ENCODE measurements at regions not wholly inside any gene's neighbourhood (a gene's known extent, or its start where the extent isn't known, plus 50 kb on each side); places are given as distances from the start of the nearest gene placed in this dataset.
A peak's percentile ranks its signal among the peaks of the same experiment; 100 is the strongest.

GRCh38 chr9:129405827-129406213 is 215.1 kb downstream of the C9orf50 start:
- H3K36me3 Mint-ChIP-seq: peaks cover 2% of the 10 kb centered on the region
- peaks cover 6% of the 10 kb centered on the region for H3K4me1 Mint-ChIP-seq
- H3K4me3 Mint-ChIP-seq: no peak overlapping the region
- peaks cover 7% of the 10 kb centered on the region for H3K9me3 Mint-ChIP-seq
- no peak overlapping the region for H3K27ac Mint-ChIP-seq
- H3K27me3 Mint-ChIP-seq: no peaks in the 10 kb centered on the region

GRCh38 chr9:129405089-129405826 is 215.6 kb downstream of the C9orf50 start:
- no peak overlapping the region for H3K4me3 Mint-ChIP-seq
- H3K27ac Mint-ChIP-seq: no peak overlapping the region
- H3K9me3 Mint-ChIP-seq: peaks cover 1% of the 10 kb centered on the region
- no peaks in the 10 kb centered on the region for H3K36me3 Mint-ChIP-seq
- no peaks in the 10 kb centered on the region for H3K27me3 Mint-ChIP-seq
- peaks cover under 1% of the 10 kb centered on the region for H3K4me1 Mint-ChIP-seq

- Mint-ChIP-seq H3K4me3 (no peak overlapping the region), H3K36me3 (no peaks in the 10 kb centered on the region), H3K27me3 (no peaks in the 10 kb centered on the region), H3K9me3 (no peaks in the 10 kb centered on the region), H3K4me1 (no peaks in the 10 kb centered on the region), H3K27ac (no peak overlapping the region)
These were observed 216.3 kb downstream of the C9orf50 start for GRCh38 chr9:129404621-129405020.

- Mint-ChIP-seq H3K27me3 (no peaks in the 10 kb centered on the region), H3K36me3 (no peaks in the 10 kb centered on the region), H3K9me3 (no peaks in the 10 kb centered on the region), H3K4me1 (no peaks in the 10 kb centered on the region), H3K4me3 (no peak overlapping the region), H3K27ac (peak overlapping the region; percentile 27)
These were observed 216.9 kb downstream of the C9orf50 start for GRCh38 chr9:129403779-129404620.

- Mint-ChIP-seq H3K36me3 (no peaks in the 10 kb centered on the region), H3K27ac (no peak overlapping the region), H3K27me3 (no peaks in the 10 kb centered on the region), H3K4me1 (no peaks in the 10 kb centered on the region), H3K9me3 (no peaks in the 10 kb centered on the region), H3K4me3 (no peak overlapping the region)
These were observed 217.7 kb downstream of the C9orf50 start for GRCh38 chr9:129402931-129403778.

GRCh38 chr9:129402371-129402739 is 218.5 kb downstream of the C9orf50 start:
- Mint-ChIP-seq H3K36me3 (no peaks in the 10 kb centered on the region), H3K4me3 (no peak overlapping the region), H3K9me3 (no peaks in the 10 kb centered on the region), H3K4me1 (no peaks in the 10 kb centered on the region), H3K27me3 (no peaks in the 10 kb centered on the region), H3K27ac (no peak overlapping the region)

- Mint-ChIP-seq H3K9me3 (no peaks in the 10 kb centered on the region), H3K27ac (no peak overlapping the region), H3K4me3 (no peak overlapping the region), H3K4me1 (no peaks in the 10 kb centered on the region), H3K27me3 (no peaks in the 10 kb centered on the region), H3K36me3 (no peaks in the 10 kb centered on the region)
These were observed 219.1 kb downstream of the C9orf50 start for GRCh38 chr9:129401623-129402370.

GRCh38 chr9:129400971-129401622 is 219.8 kb downstream of the C9orf50 start:
- no peaks in the 10 kb centered on the region for H3K27me3 Mint-ChIP-seq
- no peak overlapping the region for H3K27ac Mint-ChIP-seq
- no peaks in the 10 kb centered on the region for H3K9me3 Mint-ChIP-seq
- no peaks in the 10 kb centered on the region for H3K36me3 Mint-ChIP-seq
- H3K4me3 Mint-ChIP-seq: no peak overlapping the region
- H3K4me1 Mint-ChIP-seq: no peaks in the 10 kb centered on the region

GRCh38 chr9:129400001-129400970 is 220.6 kb downstream of the C9orf50 start:
- Mint-ChIP-seq H3K27ac (no peak overlapping the region), H3K4me1 (no peaks in the 10 kb centered on the region), H3K36me3 (no peaks in the 10 kb centered on the region), H3K4me3 (no peak overlapping the region), H3K9me3 (no peaks in the 10 kb centered on the region), H3K27me3 (no peaks in the 10 kb centered on the region)

- Mint-ChIP-seq H3K27ac (no peak overlapping the region), H3K36me3 (no peaks in the 10 kb centered on the region)
These were observed 221.3 kb downstream of the C9orf50 start for GRCh38 chr9:129399634-129399990.

GRCh38 chr9:129398961-129399633 is 221.0 kb upstream of the IER5L start:
- H3K4me3 Mint-ChIP-seq: no peak overlapping the region
- no peaks in the 10 kb centered on the region for H3K27me3 Mint-ChIP-seq
- no peaks in the 10 kb centered on the region for H3K36me3 Mint-ChIP-seq
- H3K4me1 Mint-ChIP-seq: no peaks in the 10 kb centered on the region
- H3K9me3 Mint-ChIP-seq: no peaks in the 10 kb centered on the region
- H3K27ac Mint-ChIP-seq: peak overlapping the region; percentile 52

More at GRCh38 chr9:129399634-129399990, 221.3 kb downstream of the C9orf50 start:
- Mint-ChIP-seq H3K27me3 (no peaks in the 10 kb centered on the region), H3K9me3 (no peaks in the 10 kb centered on the region), H3K4me3 (no peak overlapping the region), H3K4me1 (no peaks in the 10 kb centered on the region)

GRCh38 chr9:129398101-129398960 is 220.3 kb upstream of the IER5L start:
- no peaks in the 10 kb centered on the region for H3K4me1 Mint-ChIP-seq
- H3K9me3 Mint-ChIP-seq: no peaks in the 10 kb centered on the region
- H3K36me3 Mint-ChIP-seq: no peaks in the 10 kb centered on the region
- no peaks in the 10 kb centered on the region for H3K27me3 Mint-ChIP-seq
- no peak overlapping the region for H3K27ac Mint-ChIP-seq
- H3K4me3 Mint-ChIP-seq: no peak overlapping the region

GRCh38 chr9:129397335-129397734 is 219.3 kb upstream of the IER5L start:
- Mint-ChIP-seq H3K27me3 (no peaks in the 10 kb centered on the region), H3K4me1 (no peaks in the 10 kb centered on the region), H3K27ac (no peak overlapping the region), H3K9me3 (no peaks in the 10 kb centered on the region), H3K4me3 (no peak overlapping the region), H3K36me3 (no peaks in the 10 kb centered on the region)

Measured in activated naive CD4-positive, alpha-beta T cell treated with anti-CD3 and anti-CD28 coated beads, Interleukin-2, amount 50 U/mL, for 24 hours (primary cell).